Loucy (cell line): ENCODE measurements at regions not wholly inside any gene's neighbourhood (a gene's known extent, or its start where the extent isn't known, plus 50 kb on each side); places are given as distances from the start of the nearest gene placed in this dataset.

Experiments
- H2AFZ ChIP-seq: fragments of 200-600 bp; sonication (generic); 2 replicates; pipeline ENCODE4 v1.6.0; 2016; ENCODE audit warnings: antibody characterized with exemption, mild to moderate bottlenecking, low read length, moderate library complexity
- H3F3A ChIP-seq: fragments of 200-600 bp; 2 replicates; pipeline ENCODE4 v1.6.0; 2016; ENCODE audit warnings: antibody characterized with exemption, low read depth, mild to moderate bottlenecking
- H3K27me3 ChIP-seq: fragments of 200-600 bp; sonication (generic); 2 replicates; pipeline ENCODE4 v1.6.1; 2014; ENCODE audit warnings: low read length, mild to moderate bottlenecking; ENCODE audit not compliant: insufficient read depth, poor library complexity, severe bottlenecking
- H3K36me3 ChIP-seq: fragments of 200-600 bp; sonication (generic); 2 replicates; pipeline ENCODE4 v1.6.1; 2016; ENCODE audit warnings: low read length; ENCODE audit not compliant: insufficient read depth
- H3K4me1 ChIP-seq: fragments of 200-600 bp; sonication (generic); 2 replicates; pipeline ENCODE4 v1.5.1; 2014; ENCODE audit warnings: low read length, mild to moderate bottlenecking; ENCODE audit not compliant: insufficient read depth, poor library complexity, severe bottlenecking
- H3K4me2 ChIP-seq: fragments of 200-600 bp; sonication (generic); 2 replicates; pipeline ENCODE4 v1.6.0; 2014; ENCODE audit warnings: antibody characterized with exemption, low read length, low read depth, mild to moderate bottlenecking; ENCODE audit not compliant: poor library complexity, severe bottlenecking
- H3K4me3 ChIP-seq: fragments of 200-600 bp; sonication (generic); 2 replicates; pipeline ENCODE4 v1.5.1; 2014; ENCODE audit warnings: low read length, mild to moderate bottlenecking, mixed read lengths; ENCODE audit not compliant: poor library complexity, severe bottlenecking
- H3K79me2 ChIP-seq: fragments of 200-600 bp; sonication (generic); 2 replicates; pipeline ENCODE4 v1.6.1; 2014; ENCODE audit warnings: low read length; ENCODE audit not compliant: insufficient read depth
- H3K9ac ChIP-seq: fragments of 200-600 bp; sonication (generic); 2 replicates; pipeline ENCODE4 v1.6.0; 2014; ENCODE audit warnings: mild to moderate bottlenecking, low read depth, low read length, moderate library complexity; ENCODE audit not compliant: poor library complexity, severe bottlenecking
- H3K9me2 ChIP-seq: fragments of 200-600 bp; sonication (generic); replicated peaks from 2 replicates; pipeline ENCODE4 v1.6.1; 2016; ENCODE audit warnings: low read depth, low read length, mixed read lengths
- H3K9me3 ChIP-seq: fragments of 200-600 bp; sonication (generic); 2 replicates; pipeline ENCODE4 v1.6.1; 2014; ENCODE audit warnings: mild to moderate bottlenecking, antibody characterized with exemption, low read length, low read depth; ENCODE audit not compliant: insufficient read depth
- H4K20me1 ChIP-seq: fragments of 200-600 bp; sonication (generic); 2 replicates; pipeline ENCODE4 v1.6.0; 2014; ENCODE audit warnings: antibody characterized with exemption, low read length, mild to moderate bottlenecking; ENCODE audit not compliant: insufficient read depth, poor library complexity, severe bottlenecking
- EZH2phosphoT487 ChIP-seq: fragments of 200-600 bp; IDR thresholded peaks from 2 replicates; pipeline ENCODE4 v1.6.1; 2018; ENCODE audit warnings: antibody characterized with exemption, mild to moderate bottlenecking, moderate library complexity, borderline replicate concordance
- TF ChIP-seq, protein P1 (sequence below): fragments of 200-600 bp; sonication (generic); conservative IDR thresholded peaks from 2 replicates; pipeline ENCODE4 v1.5.1; 2014; ENCODE audit warnings: mild to moderate bottlenecking, antibody characterized with exemption, low read length

DNA sequence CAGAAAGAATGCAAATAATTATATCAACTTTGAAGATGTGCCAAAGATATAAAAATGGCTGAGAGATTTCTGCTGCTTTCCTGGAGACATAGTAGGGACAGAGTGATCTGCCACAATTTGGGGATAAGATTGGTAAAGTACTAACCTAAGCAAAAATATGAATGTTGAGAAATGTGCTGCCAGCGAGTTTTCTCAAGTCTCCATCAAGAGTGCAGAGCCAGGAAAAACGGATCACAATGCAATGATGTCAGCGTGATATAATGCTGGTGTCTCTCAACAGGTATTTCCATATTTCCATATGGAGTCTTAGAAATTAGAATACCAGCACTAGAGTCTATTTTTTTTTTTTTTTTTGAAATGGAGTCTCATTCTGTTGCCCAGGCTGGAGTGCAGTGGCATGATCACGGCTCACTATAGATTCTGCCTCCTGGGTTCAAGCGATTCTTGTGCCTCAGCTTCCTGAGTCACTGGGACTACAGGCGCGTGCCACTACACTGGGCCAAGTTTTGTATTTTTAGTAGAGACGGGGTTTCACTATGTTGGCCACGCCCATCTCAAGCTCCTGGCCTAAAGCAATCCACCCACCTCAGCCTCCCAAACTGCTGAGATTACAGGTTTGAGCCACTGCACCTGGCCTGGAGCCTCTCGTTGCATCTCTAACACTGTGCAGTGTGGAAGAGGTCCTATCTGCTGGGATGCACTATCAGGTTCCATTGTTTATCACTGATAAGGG, 893.5 kb downstream of the TRIML1 start:
- H3K9me3 ChIP-seq, result peaks cover 5% of the 10 kb centered on the region; the same call in 1 of the 2 replicates
- H3K4me2 ChIP-seq, result no peak overlapping the region
- H3K9me2 ChIP-seq, result no peaks in the 10 kb centered on the region
- no peak overlapping the region for H3K4me3 ChIP-seq
- TF ChIP-seq, protein P1, sequence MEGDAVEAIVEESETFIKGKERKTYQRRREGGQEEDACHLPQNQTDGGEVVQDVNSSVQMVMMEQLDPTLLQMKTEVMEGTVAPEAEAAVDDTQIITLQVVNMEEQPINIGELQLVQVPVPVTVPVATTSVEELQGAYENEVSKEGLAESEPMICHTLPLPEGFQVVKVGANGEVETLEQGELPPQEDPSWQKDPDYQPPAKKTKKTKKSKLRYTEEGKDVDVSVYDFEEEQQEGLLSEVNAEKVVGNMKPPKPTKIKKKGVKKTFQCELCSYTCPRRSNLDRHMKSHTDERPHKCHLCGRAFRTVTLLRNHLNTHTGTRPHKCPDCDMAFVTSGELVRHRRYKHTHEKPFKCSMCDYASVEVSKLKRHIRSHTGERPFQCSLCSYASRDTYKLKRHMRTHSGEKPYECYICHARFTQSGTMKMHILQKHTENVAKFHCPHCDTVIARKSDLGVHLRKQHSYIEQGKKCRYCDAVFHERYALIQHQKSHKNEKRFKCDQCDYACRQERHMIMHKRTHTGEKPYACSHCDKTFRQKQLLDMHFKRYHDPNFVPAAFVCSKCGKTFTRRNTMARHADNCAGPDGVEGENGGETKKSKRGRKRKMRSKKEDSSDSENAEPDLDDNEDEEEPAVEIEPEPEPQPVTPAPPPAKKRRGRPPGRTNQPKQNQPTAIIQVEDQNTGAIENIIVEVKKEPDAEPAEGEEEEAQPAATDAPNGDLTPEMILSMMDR, result no peak
- no peak for TF ChIP-seq EZH2phosphoT487
- H3K4me1 ChIP-seq, result no peaks in the 10 kb centered on the region
- H3K79me2 ChIP-seq, result no peaks in the 10 kb centered on the region
- no peaks in the 10 kb centered on the region for H4K20me1 ChIP-seq
- no peak overlapping the region for H2AFZ ChIP-seq
- H3K27me3 ChIP-seq, result no peaks in the 10 kb centered on the region
- no peak overlapping the region for H3K9ac ChIP-seq
- H3K36me3 ChIP-seq, result no peaks in the 10 kb centered on the region
- H3F3A ChIP-seq, result no peaks in the 10 kb centered on the region

DNA sequence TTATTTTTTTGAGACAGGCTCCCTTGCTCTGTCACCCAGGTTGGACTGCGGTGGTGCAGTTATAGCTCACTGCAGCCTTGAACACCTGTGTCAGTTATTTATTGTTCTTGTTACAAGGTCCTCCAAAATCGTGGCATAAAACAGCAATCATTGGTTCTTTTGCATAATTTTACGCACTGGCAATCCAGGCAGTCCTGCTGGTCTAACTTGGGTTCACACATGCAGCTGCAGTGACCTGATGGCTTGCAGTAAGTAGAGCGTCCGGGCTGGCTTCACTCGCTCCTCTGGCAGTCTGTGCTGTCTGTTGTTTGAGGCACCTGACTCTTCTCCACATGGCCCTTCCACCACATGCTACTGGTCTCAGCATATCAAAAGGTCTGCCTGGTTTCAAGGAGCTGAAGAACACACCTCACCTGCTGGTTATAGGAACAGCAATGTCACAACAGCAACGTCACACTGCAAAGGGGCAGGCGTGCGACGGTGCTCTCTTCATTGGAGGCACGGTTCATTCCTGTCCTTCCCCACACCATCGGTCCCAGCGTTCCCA, 894.6 kb downstream of the TRIML1 start:
- Histone ChIP-seq H3K4me3 (no peak overlapping the region), H3K79me2 (no peaks in the 10 kb centered on the region), H3K4me2 (no peak overlapping the region), H3K9me3 (peaks cover 5% of the 10 kb centered on the region; the same call in 1 of the 2 replicates), H2AFZ (no peak overlapping the region), H3K9ac (no peak overlapping the region), H3K9me2 (no peaks in the 10 kb centered on the region), H3F3A (no peaks in the 10 kb centered on the region), H4K20me1 (no peaks in the 10 kb centered on the region), H3K36me3 (no peaks in the 10 kb centered on the region), H3K4me1 (no peaks in the 10 kb centered on the region), H3K27me3 (no peaks in the 10 kb centered on the region)
- no peak for TF ChIP-seq EZH2phosphoT487
- TF ChIP-seq, protein P1, result no peak

DNA sequence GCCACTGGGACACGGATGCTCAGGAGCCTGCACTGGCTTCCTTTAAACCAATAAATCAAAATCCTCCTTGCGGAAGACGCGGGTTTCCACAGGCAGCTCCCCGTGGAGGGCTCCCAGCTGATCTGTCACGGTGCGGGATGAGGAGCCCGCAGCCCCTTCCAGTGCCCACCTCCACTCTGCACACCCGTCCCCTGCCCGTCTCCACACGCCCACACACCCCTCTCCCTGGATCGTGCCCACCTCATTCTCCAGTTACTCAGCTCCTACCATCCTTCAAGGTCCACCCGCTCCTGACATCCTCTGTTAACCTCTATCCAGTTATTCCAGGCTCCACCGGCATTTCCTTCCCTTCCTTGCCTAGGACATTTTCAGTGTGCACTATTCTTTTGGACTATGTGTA, 895.9 kb downstream of the TRIML1 start:
- Histone ChIP-seq H3K4me1 (no peaks in the 10 kb centered on the region), H3F3A (no peaks in the 10 kb centered on the region), H3K9me2 (no peaks in the 10 kb centered on the region), H3K27me3 (no peaks in the 10 kb centered on the region), H3K4me2 (no peak overlapping the region), H3K9me3 (peaks cover 5% of the 10 kb centered on the region; the same call in 1 of the 2 replicates), H2AFZ (no peak overlapping the region), H3K4me3 (no peak overlapping the region), H3K9ac (no peak overlapping the region), H4K20me1 (no peaks in the 10 kb centered on the region), H3K79me2 (no peaks in the 10 kb centered on the region), H3K36me3 (no peaks in the 10 kb centered on the region)
- TF ChIP-seq, protein P1, result no peak
- no peak for TF ChIP-seq EZH2phosphoT487
